Small intestine (tissue), 7 donors: ENCODE measurements at regions not wholly inside any gene's neighbourhood (a gene's known extent, or its start where the extent isn't known, plus 50 kb on each side); places are given as distances from the start of the nearest gene placed in this dataset.

Source experiments
- DNase-seq, 2 donors: peaks; one replicate each; pipeline versions ENCODE4 v3.0.0 to v3.0.0-alpha.2; 2013
- FAIRE-seq: peaks from 2 replicates; lab custom pipeline; 2012; peaks lifted over from hg19 to GRCh38; lab: Jason Lieb, UNC
- H3K27ac ChIP-seq, 3 donors: one replicate each; pipeline ENCODE4 v1.5.1; 2013; ENCODE audit warnings: low read length in 2 of 3, mild to moderate bottlenecking in 2 of 3, control low read depth in 1 of 3, inconsistent platforms in 1 of 3, low read depth in 1 of 3, moderate library complexity in 1 of 3
- H3K27me3 ChIP-seq, 3 donors: one replicate each; pipeline ENCODE4 v1.6.1; 2013; ENCODE audit warnings: low read length in 3 of 3, inconsistent platforms in 1 of 3; ENCODE audit not compliant: control insufficient read depth in 3 of 3, insufficient read depth in 3 of 3
- H3K36me3 ChIP-seq, 3 donors: one replicate each; pipeline ENCODE4 v1.6.1; 2013; ENCODE audit warnings: low read length in 3 of 3, inconsistent platforms in 1 of 3, low read depth in 1 of 3, mild to moderate bottlenecking in 1 of 3, moderate library complexity in 1 of 3; ENCODE audit not compliant: control insufficient read depth in 3 of 3, insufficient read depth in 2 of 3
- H3K4me1 ChIP-seq, 3 donors: one replicate each; pipeline ENCODE4 v1.6.1; 2013; ENCODE audit warnings: low read length in 2 of 3, inconsistent platforms in 1 of 3, low read depth in 1 of 3, mild to moderate bottlenecking in 1 of 3, moderate library complexity in 1 of 3; ENCODE audit not compliant: control insufficient read depth in 3 of 3, insufficient read depth in 2 of 3
- H3K4me3 ChIP-seq, 3 donors: one replicate each; pipeline ENCODE4 v1.5.1; 2013; ENCODE audit warnings: low read length in 3 of 3, control low read depth in 1 of 3, inconsistent platforms in 1 of 3, low read depth in 1 of 3, mild to moderate bottlenecking in 1 of 3, moderate library complexity in 1 of 3
- H3K9me3 ChIP-seq, 2 donors: one replicate each; pipeline ENCODE4 v1.6.1; 2013; ENCODE audit warnings: low read depth in 1 of 2, low read length in 1 of 2; ENCODE audit not compliant: control insufficient read depth in 2 of 2, insufficient read depth in 1 of 2
- WGBS, 3 donors: extraction: QIAGEN DNeasy Blood & Tissue Kit; methylation state at CpG; one replicate each; pipeline ENCODE4 v1.1.7; 2013; 5-methylcytosine and 5-hydroxymethylcytosine counted together
- donor health status: healthy with polysubstance abuse.
- donor health status: control.
- donor health status: control.
- donor health status: Bipolar disorder and iron deficiency.
- donor health status: healthy.

- 66 to 75% (median 69%) methylated on average over 5 of the region's 5 CpGs for WGBS, 3 donors
- no peak overlapping the region for H3K4me3 ChIP-seq
- H3K27me3 ChIP-seq = peaks cover 0 to 7% (median 0%) of the 10 kb centered on the region in 3 donors
- DNase-seq (no peak), FAIRE-seq (no peak)
- H3K36me3 ChIP-seq = no peaks in the 10 kb centered on the region
- no peak overlapping the region for H3K27ac ChIP-seq
- H3K9me3 ChIP-seq = no peaks in the 10 kb centered on the region
- H3K4me1 ChIP-seq = no peaks in the 10 kb centered on the region
These were observed 237.8 kb upstream of the SP8 start for GRCh38 chr7:21024485-21024867.

GRCh38 chr7:21028186-21028585, 241.5 kb upstream of the SP8 start:
- FAIRE-seq = no peak
- DNase-seq = peak in 1 of 2 donors; percentile 30
- H3K36me3 ChIP-seq = no peaks in the 10 kb centered on the region
- H3K4me3 ChIP-seq = no peak overlapping the region
- H3K9me3 ChIP-seq = no peaks in the 10 kb centered on the region
- no peaks in the 10 kb centered on the region for H3K4me1 ChIP-seq
- peaks cover 0 to 7% (median 0%) of the 10 kb centered on the region in 3 donors for H3K27me3 ChIP-seq
- WGBS, 3 donors = 32 to 44% (median 36%) methylated on average over 13 of the region's 13 CpGs
- no peak overlapping the region for H3K27ac ChIP-seq

GRCh38 chr7:21028599-21028998, 241.9 kb upstream of the SP8 start:
- WGBS, 3 donors = 40 to 68% (median 48%) methylated on average over 3 of the region's 3 CpGs
- DNase-seq = no peak
- H3K27ac ChIP-seq = no peak overlapping the region
- H3K4me1 ChIP-seq = no peaks in the 10 kb centered on the region
- no peaks in the 10 kb centered on the region for H3K9me3 ChIP-seq
- no peaks in the 10 kb centered on the region for H3K36me3 ChIP-seq
- H3K4me3 ChIP-seq = no peak overlapping the region
- H3K27me3 ChIP-seq = peaks cover 0 to 7% (median 0%) of the 10 kb centered on the region in 3 donors
- no peak for FAIRE-seq

- no peak overlapping the region for H3K27ac ChIP-seq
- no peak for FAIRE-seq
- peaks cover 0 to 7% (median 0%) of the 10 kb centered on the region in 3 donors for H3K27me3 ChIP-seq
- no peak overlapping the region for H3K4me3 ChIP-seq
- H3K36me3 ChIP-seq = no peaks in the 10 kb centered on the region
- H3K4me1 ChIP-seq = no peaks in the 10 kb centered on the region
- no peaks in the 10 kb centered on the region for H3K9me3 ChIP-seq
- 45 to 71% (median 63%) methylated on average over 6 of the region's 6 CpGs for WGBS, 3 donors
- no peak for DNase-seq
These were observed 242.3 kb upstream of the SP8 start for GRCh38 chr7:21029006-21029405.

- WGBS, 3 donors = 88 to 94% (median 92%) methylated on average over 7 of the region's 7 CpGs
- H3K27me3 ChIP-seq = peaks cover 0 to 2% (median 0%) of the 10 kb centered on the region in 3 donors
- FAIRE-seq (no peak), DNase-seq (no peak)
- H3K4me1 ChIP-seq = no peaks in the 10 kb centered on the region
- H3K4me3 ChIP-seq = no peak overlapping the region
- H3K36me3 ChIP-seq = no peaks in the 10 kb centered on the region
- no peaks in the 10 kb centered on the region for H3K9me3 ChIP-seq
- no peak overlapping the region for H3K27ac ChIP-seq
These were observed 243.7 kb upstream of the SP8 start for GRCh38 chr7:21030237-21030871.

GRCh38 chr7:21041252-21041651, 254.6 kb upstream of the SP8 start:
- DNase-seq (no peak), FAIRE-seq (no peak)
- WGBS, 3 donors = 92 to 96% (median 92%) methylated on average over 2 of the region's 2 CpGs
- H3K36me3 ChIP-seq = no peaks in the 10 kb centered on the region
- H3K27me3 ChIP-seq = no peaks in the 10 kb centered on the region
- no peak overlapping the region for H3K4me3 ChIP-seq
- H3K4me1 ChIP-seq = no peaks in the 10 kb centered on the region
- no peak overlapping the region for H3K27ac ChIP-seq
- H3K9me3 ChIP-seq = no peaks in the 10 kb centered on the region

GRCh38 chr7:21041666-21042065, 255.0 kb upstream of the SP8 start:
- Histone ChIP-seq H3K9me3 (no peaks in the 10 kb centered on the region), H3K27ac (no peak overlapping the region), H3K4me1 (no peaks in the 10 kb centered on the region), H3K4me3 (no peak overlapping the region), H3K27me3 (no peaks in the 10 kb centered on the region), H3K36me3 (no peaks in the 10 kb centered on the region)
- no peak for FAIRE-seq
- DNase-seq = no peak
- WGBS, 3 donors = 70 to 88% (median 88%) methylated on average over 5 of the region's 5 CpGs

GRCh38 chr7:21044384-21044783, 257.7 kb upstream of the SP8 start:
- H3K36me3 ChIP-seq = no peaks in the 10 kb centered on the region
- 3 to 52% (median 31%) methylated on average over 4 of the region's 4 CpGs for WGBS, 3 donors
- DNase-seq (no peak), FAIRE-seq (no peak)
- H3K9me3 ChIP-seq = no peaks in the 10 kb centered on the region
- no peak overlapping the region for H3K4me3 ChIP-seq
- H3K27me3 ChIP-seq = no peaks in the 10 kb centered on the region
- no peak overlapping the region for H3K27ac ChIP-seq
- H3K4me1 ChIP-seq = no peaks in the 10 kb centered on the region
